Endothelial cell of umbilical vein (primary cell): ENCODE measurements at regions not wholly inside any gene's neighbourhood (a gene's known extent, or its start where the extent isn't known, plus 50 kb on each side); places are given as distances from the start of the nearest gene placed in this dataset.

Experiments used
- CTCF ChIP-seq, 2 donors: IDR thresholded peaks; 1 replicate in 1 of 2; 2 replicates in 1 of 2; pipeline ENCODE4 v1.5.1; 2011; ENCODE audit warnings: low read length in 2 of 2, mild to moderate bottlenecking in 2 of 2, moderate library complexity in 2 of 2, control low read depth in 1 of 2, inconsistent platforms in 1 of 2, low read depth in 1 of 2; ENCODE audit not compliant: insufficient read depth in 1 of 2; ENCODE audit errors: extremely low read depth in 1 of 2
- EZH2 ChIP-seq: IDR thresholded peaks from 2 replicates; pipeline ENCODE4 v1.6.1; 2012; ENCODE audit warnings: borderline replicate concordance, low read depth, mild to moderate bottlenecking, moderate library complexity, low read length, inconsistent platforms; ENCODE audit not compliant: severe bottlenecking
- FOS ChIP-seq: IDR thresholded peaks from 2 replicates; pipeline ENCODE4 v1.6.1; 2011; ENCODE audit warnings: mild to moderate bottlenecking, low read length, moderate library complexity, borderline replicate concordance; ENCODE audit not compliant: insufficient read depth
- GATA2 ChIP-seq: IDR thresholded peaks from 2 replicates; pipeline ENCODE4 v1.7.0; 2011; ENCODE audit warnings: low read depth, mild to moderate bottlenecking, moderate library complexity, mixed read lengths, low read length; ENCODE audit not compliant: insufficient read length, insufficient read depth
- JUN ChIP-seq: IDR thresholded peaks from 2 replicates; pipeline ENCODE4 v1.6.1; 2011; ENCODE audit warnings: borderline replicate concordance, low read depth; ENCODE audit not compliant: insufficient read length, insufficient read depth
- MYC ChIP-seq: IDR thresholded peaks from one replicate; pipeline ENCODE4 v1.6.1; 2011; ENCODE audit warnings: mild to moderate bottlenecking, low read depth, low read length
- POLR2A ChIP-seq: IDR thresholded peaks from 2 replicates; pipeline ENCODE4 v1.6.1; 2012; ENCODE audit warnings: low read depth, mild to moderate bottlenecking, control low read depth, low read length
- POLR2AphosphoS5 ChIP-seq: IDR thresholded peaks from 2 replicates; pipeline ENCODE4 v1.6.1; 2012; ENCODE audit warnings: low read depth, mild to moderate bottlenecking, control low read depth, low read length, moderate library complexity; ENCODE audit not compliant: insufficient read depth
- TF ChIP-seq, protein P1 (sequence below): IDR thresholded peaks from 2 replicates; pipeline ENCODE4 v1.6.1; 2011; ENCODE audit not compliant: insufficient read depth, insufficient read length

DNA sequence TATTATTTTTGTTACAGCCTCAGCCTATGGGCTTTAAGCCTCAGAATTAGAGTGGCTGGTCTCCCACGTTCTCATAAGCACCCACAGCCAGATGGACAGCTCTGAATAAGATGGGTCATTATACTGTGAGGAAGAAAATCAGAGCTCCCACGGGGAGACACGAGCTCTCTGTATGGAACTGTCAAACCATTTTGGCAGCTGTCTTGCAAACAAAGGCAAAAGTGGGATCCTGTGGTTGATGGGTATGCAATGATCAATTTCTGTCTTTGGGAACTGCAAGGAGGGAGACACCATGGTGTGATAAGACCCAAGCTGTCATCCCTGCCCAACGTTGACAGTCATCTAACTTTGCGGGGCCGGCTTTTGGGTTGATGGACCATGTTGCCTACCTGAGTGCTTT is 614.3 kb downstream of the TYW1 start:
- no peak for TF ChIP-seq CTCF (IDR thresholded peaks at IDR 0.05; ENCODE audit: extremely low read depth in 1 of 2, insufficient read depth in 1 of 2, low read depth in 1 of 2, low read length in 2 of 2)
- TF ChIP-seq POLR2A = no peak
- TF ChIP-seq MYC = no peak
- no peak for TF ChIP-seq POLR2AphosphoS5
- TF ChIP-seq EZH2 = no peak
- TF ChIP-seq JUN = no peak
- TF ChIP-seq GATA2 = no peak
- TF ChIP-seq FOS = no peak
- TF ChIP-seq, protein P1, sequence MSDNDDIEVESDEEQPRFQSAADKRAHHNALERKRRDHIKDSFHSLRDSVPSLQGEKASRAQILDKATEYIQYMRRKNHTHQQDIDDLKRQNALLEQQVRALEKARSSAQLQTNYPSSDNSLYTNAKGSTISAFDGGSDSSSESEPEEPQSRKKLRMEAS = no peak
